Endothelial cell of umbilical vein (primary cell): ENCODE measurements at regions not wholly inside any gene's neighbourhood (a gene's known extent, or its start where the extent isn't known, plus 50 kb on each side); places are given as distances from the start of the nearest gene placed in this dataset.
"Not testable (repeated sequence)": the region's sequence is repeated elsewhere in the genome, so short reads cannot be mapped to it uniquely, and the experiment has no call there.

Source experiments
- BruUV-seq: library from RNA; stranded (reverse); fragments of 400-500 nt; replicated peaks from 2 replicates; lab custom pipeline; 2021; lab: Mats Ljungman, UMichigan
- CTCF ChIA-PET: fragments of 300-600, 350-600 bp; sonication (Branson Sonifier 250); formaldehyde crosslinking; loops from one replicate; lab custom pipeline; 2021; ENCODE audit warnings: antibody characterized with exemption, inconsistent platforms; lab: Charles Lee
- POLR2A ChIA-PET: fragments of 300-600, 350-600 bp; sonication (Branson Sonifier 250); formaldehyde crosslinking; loops from one replicate; lab custom pipeline; 2021; ENCODE audit warnings: antibody characterized with exemption, inconsistent platforms; lab: Charles Lee
- DNase-seq: peaks from one replicate; pipeline ENCODE4 v3.0.0-alpha.2; 2011; ENCODE audit warnings: low read depth, low spot score
- FAIRE-seq: peaks from 2 replicates; lab custom pipeline; 2011; peaks lifted over from hg19 to GRCh38; lab: Jason Lieb, UNC
- H2AFZ ChIP-seq: 2 replicates; pipeline ENCODE4 v1.6.0; 2012; ENCODE audit warnings: low read depth, low read length, control low read depth, inconsistent platforms
- H3K27ac ChIP-seq: 2 replicates; pipeline ENCODE4 v1.5.1; 2011; ENCODE audit warnings: low read depth, mild to moderate bottlenecking, control low read depth, low read length, moderate library complexity; ENCODE audit not compliant: insufficient read depth
- H3K27me3 ChIP-seq, 2 experiments: 2 replicates each; pipeline versions ENCODE4 v1.6.0 to v1.6.1; 2011; ENCODE audit warnings: low read length in 2 of 2, mixed read lengths in 1 of 2; ENCODE audit not compliant: control insufficient read depth in 2 of 2, insufficient read depth in 2 of 2
- H3K36me3 ChIP-seq, 2 experiments: 2 replicates in 1 of 2; 3 replicates in 1 of 2; pipeline ENCODE4 v1.5.1; 2011; ENCODE audit warnings: low read length in 2 of 2, mild to moderate bottlenecking in 1 of 2, moderate library complexity in 1 of 2; ENCODE audit not compliant: control insufficient read depth in 2 of 2, insufficient read depth in 2 of 2; ENCODE audit errors: extremely low read depth in 1 of 2
- H3K4me1 ChIP-seq: 3 replicates; pipeline ENCODE4 v1.5.1; 2011; ENCODE audit warnings: mild to moderate bottlenecking, low read length; ENCODE audit not compliant: control insufficient read depth, insufficient read depth; ENCODE audit errors: extremely low read depth
- H3K4me2 ChIP-seq: 2 replicates; pipeline ENCODE4 v1.6.1; 2011; ENCODE audit warnings: low read length, control low read depth, mixed read lengths; ENCODE audit not compliant: insufficient read depth
- H3K4me3 ChIP-seq, 3 experiments: fragments of 200-600 bp in 1 of 3; sonication (generic), shearing (Covaris generic) in 1 of 3; replicated peaks in 1 of 3; 2 replicates each; pipeline ENCODE4 v1.5.1; 2011 to 2016; ENCODE audit warnings: control low read depth in 3 of 3, low read length in 3 of 3, mild to moderate bottlenecking in 2 of 3, inconsistent platforms in 1 of 3, low read depth in 1 of 3, moderate library complexity in 1 of 3; ENCODE audit not compliant: insufficient read depth in 1 of 3
- H3K79me2 ChIP-seq: 2 replicates; pipeline ENCODE4 v1.6.0; 2012; ENCODE audit warnings: low read length, inconsistent platforms; ENCODE audit not compliant: control insufficient read depth, insufficient read depth
- H3K9ac ChIP-seq: replicated peaks from 2 replicates; pipeline ENCODE3; 2011; ENCODE audit warnings: low read length, control low read depth; ENCODE audit not compliant: insufficient read depth; ENCODE audit errors: extremely low read depth
- H3K9me1 ChIP-seq: replicated peaks from 3 replicates; pipeline ENCODE4 v1.6.0; 2011; ENCODE audit warnings: mild to moderate bottlenecking, low read length; ENCODE audit not compliant: control insufficient read depth, insufficient read depth; ENCODE audit errors: extremely low read depth
- H3K9me3 ChIP-seq: replicated peaks from 2 replicates; pipeline ENCODE4 v1.5.1; 2012; ENCODE audit warnings: low read length, inconsistent platforms; ENCODE audit not compliant: control insufficient read depth, insufficient read depth
- H4K20me1 ChIP-seq: replicated peaks from 2 replicates; pipeline ENCODE3; 2011; ENCODE audit warnings: mild to moderate bottlenecking, low read length; ENCODE audit not compliant: control insufficient read depth, insufficient read depth; ENCODE audit errors: extremely low read depth
- CTCF ChIP-seq, 2 donors: IDR thresholded peaks; 1 replicate in 1 of 2; 2 replicates in 1 of 2; pipeline ENCODE4 v1.5.1; 2011; ENCODE audit warnings: low read length in 2 of 2, mild to moderate bottlenecking in 2 of 2, moderate library complexity in 2 of 2, control low read depth in 1 of 2, inconsistent platforms in 1 of 2, low read depth in 1 of 2; ENCODE audit not compliant: insufficient read depth in 1 of 2; ENCODE audit errors: extremely low read depth in 1 of 2
- EZH2 ChIP-seq: IDR thresholded peaks from 2 replicates; pipeline ENCODE4 v1.6.1; 2012; ENCODE audit warnings: borderline replicate concordance, low read depth, mild to moderate bottlenecking, moderate library complexity, low read length, inconsistent platforms; ENCODE audit not compliant: severe bottlenecking
- FOS ChIP-seq: IDR thresholded peaks from 2 replicates; pipeline ENCODE4 v1.6.1; 2011; ENCODE audit warnings: mild to moderate bottlenecking, low read length, moderate library complexity, borderline replicate concordance; ENCODE audit not compliant: insufficient read depth
- GATA2 ChIP-seq: IDR thresholded peaks from 2 replicates; pipeline ENCODE4 v1.7.0; 2011; ENCODE audit warnings: low read depth, mild to moderate bottlenecking, moderate library complexity, mixed read lengths, low read length; ENCODE audit not compliant: insufficient read length, insufficient read depth
- JUN ChIP-seq: IDR thresholded peaks from 2 replicates; pipeline ENCODE4 v1.6.1; 2011; ENCODE audit warnings: borderline replicate concordance, low read depth; ENCODE audit not compliant: insufficient read length, insufficient read depth
- MAX ChIP-seq: IDR thresholded peaks from 2 replicates; pipeline ENCODE4 v1.6.1; 2011; ENCODE audit not compliant: insufficient read depth, insufficient read length
- MYC ChIP-seq: IDR thresholded peaks from one replicate; pipeline ENCODE4 v1.6.1; 2011; ENCODE audit warnings: mild to moderate bottlenecking, low read depth, low read length
- POLR2A ChIP-seq: IDR thresholded peaks from 2 replicates; pipeline ENCODE4 v1.6.1; 2012; ENCODE audit warnings: low read depth, mild to moderate bottlenecking, control low read depth, low read length
- POLR2AphosphoS5 ChIP-seq: IDR thresholded peaks from 2 replicates; pipeline ENCODE4 v1.6.1; 2012; ENCODE audit warnings: low read depth, mild to moderate bottlenecking, control low read depth, low read length, moderate library complexity; ENCODE audit not compliant: insufficient read depth
- dilution Hi-C: fragments of 300-500 bp; cut with MboI; formaldehyde crosslinking; loops from one replicate; pipeline ENCODE4 v1.15.0; 2019; ENCODE audit warnings: low sequenced_read_pairs; ENCODE audit not compliant: extremely low pct_ligation_motif_present
- intact Hi-C: fragments of 100-400 bp; cut with micrococcal nuclease; formaldehyde crosslinking; loops from one replicate; pipeline ENCODE4 v1.10.0; 2022

GRCh38 chr12:75658286-75658685 lies 146.9 kb upstream of the KRR1 start:
- POLR2A ChIA-PET = interaction anchor here (0.7 kb wide), 1 partner anchor 10 kb away, joined by 5 read pairs; no protein-coding TSS in a partner anchor
- CTCF ChIA-PET = interaction anchor here (0.9 to 1.8 kb wide), 3 partner anchors 22 to 373 kb away, joined by 3 to 11 read pairs (median 3); partner anchors contain the start of gene PHLDA1

GRCh38 chr12:75657831-75658230 lies 146.4 kb upstream of the KRR1 start:
- dilution Hi-C loops = no loop called here
- H3K9ac ChIP-seq = no peak overlapping the region
- ChIA-PET POLR2A (no interaction called here), CTCF (no interaction called here)
- peaks cover 47% of the 10 kb centered on the region for H3K4me1 ChIP-seq
- intact Hi-C loops = no loop called here
- no peaks in the 10 kb centered on the region for H4K20me1 ChIP-seq
- no peaks in the 10 kb centered on the region for H3K36me3 ChIP-seq
- no peak overlapping the region for H3K4me2 ChIP-seq
- FAIRE-seq (no peak), DNase-seq (no peak)
- no peaks in the 10 kb centered on the region for H3K9me1 ChIP-seq
- no peak overlapping the region for H3K4me3 ChIP-seq
- no peaks in the 10 kb centered on the region for H3K79me2 ChIP-seq
- H3K27ac ChIP-seq = peak overlapping the region; percentile 49
- H3K9me3 ChIP-seq = no peaks in the 10 kb centered on the region
- H2AFZ ChIP-seq = no peak overlapping the region
- H3K27me3 ChIP-seq = no peaks in the 10 kb centered on the region
- TF ChIP-seq POLR2AphosphoS5 = no peak
- TF ChIP-seq JUN = no peak
- no peak for TF ChIP-seq POLR2A
- no peak for TF ChIP-seq CTCF (IDR thresholded peaks at IDR 0.05; ENCODE audit: extremely low read depth in 1 of 2, insufficient read depth in 1 of 2, low read depth in 1 of 2, low read length in 2 of 2)
- no peak for TF ChIP-seq FOS
- TF ChIP-seq EZH2 = no peak
- no peak for TF ChIP-seq MYC
- TF ChIP-seq MAX = no peak
- no peak for TF ChIP-seq GATA2
- BruUV-seq = no TSS peak

More at GRCh38 chr12:75658286-75658685, 146.9 kb upstream of the KRR1 start:
- TF ChIP-seq MYC (no peak), EZH2 (no peak)
- H3K9ac ChIP-seq = no peak overlapping the region
- H3K4me3 ChIP-seq = no peak overlapping the region
- no TSS peak for BruUV-seq
- DNase-seq = no peak
- H3K36me3 ChIP-seq = no peaks in the 10 kb centered on the region
- H2AFZ ChIP-seq = peak overlapping the region; percentile 11
- dilution Hi-C loops (no loop called here), intact Hi-C loops (no loop called here)
- H4K20me1 ChIP-seq = no peaks in the 10 kb centered on the region
- no peaks in the 10 kb centered on the region for H3K9me3 ChIP-seq
- peak overlapping the region; percentile 49 for H3K27ac ChIP-seq
- no peaks in the 10 kb centered on the region for H3K27me3 ChIP-seq
- H3K4me2 ChIP-seq = peak overlapping the region; percentile 8
- no peaks in the 10 kb centered on the region for H3K9me1 ChIP-seq
- peaks cover 47% of the 10 kb centered on the region for H3K4me1 ChIP-seq
- no peaks in the 10 kb centered on the region for H3K79me2 ChIP-seq
- FAIRE-seq = no peak

GRCh38 chr12:75657354-75657753 lies 145.9 kb upstream of the KRR1 start:
- H3K27me3 ChIP-seq, H3K9me1 ChIP-seq, H2AFZ ChIP-seq, H3K4me3 ChIP-seq, DNase-seq, BruUV-seq, FAIRE-seq, H3K9me3 ChIP-seq, H3K4me2 ChIP-seq, H3K79me2 ChIP-seq, intact Hi-C loops, H4K20me1 ChIP-seq, H3K27ac ChIP-seq, H3K36me3 ChIP-seq, POLR2A ChIA-PET, H3K9ac ChIP-seq, dilution Hi-C loops: not testable (repeated sequence)
- CTCF ChIA-PET = interaction anchor here (1.0 kb wide), 1 partner anchor 380 kb away, joined by 3 read pairs; no protein-coding TSS in a partner anchor
- H3K4me1 ChIP-seq = peaks cover 47% of the 10 kb centered on the region
